Adrenal gland (tissue), 9 donors: ENCODE measurements at regions not wholly inside any gene's neighbourhood (a gene's known extent, or its start where the extent isn't known, plus 50 kb on each side); places are given as distances from the start of the nearest gene placed in this dataset.

ENCODE experiments used
- DNase-seq, 7 donors: peaks; one replicate each; pipeline ENCODE4 v3.0.0-alpha.2; 2019 to 2020
- H3K27ac ChIP-seq, 5 donors: fragments of 200-600 bp; sonication (generic) in 4 of 5; 1 replicate in 3 of 5; 2 replicates in 2 of 5; pipeline versions ENCODE4 v1.5.1 to v1.8.0; 2016 to 2020; ENCODE audit warnings: mild to moderate bottlenecking in 1 of 5
- H3K27me3 ChIP-seq: fragments of 200-600 bp; 2 replicates; pipeline ENCODE4 v1.8.0; 2021
- H3K36me3 ChIP-seq, 2 donors: fragments of 200-600 bp; replicated peaks in 1 of 2; 1 replicate in 1 of 2; 2 replicates in 1 of 2; pipeline versions ENCODE4 v1.5.1 to v1.8.0; 2018 to 2022
- H3K4me1 ChIP-seq, 2 donors: fragments of 200-600 bp; replicated peaks in 1 of 2; 1 replicate in 1 of 2; 2 replicates in 1 of 2; pipeline versions ENCODE4 v1.5.1 to v1.8.0; 2018 to 2021
- H3K4me3 ChIP-seq, 4 donors: fragments of 200-600 bp; sonication (generic) in 3 of 4; one replicate each; pipeline ENCODE4 v1.5.1; 2016 to 2018
- H3K9me3 ChIP-seq, 3 donors: fragments of 200-600 bp; sonication (generic) in 1 of 3; replicated peaks in 1 of 3; 1 replicate in 2 of 3; 2 replicates in 1 of 3; pipeline versions ENCODE4 v1.5.1 to v1.8.0; 2016 to 2021
- CTCF ChIP-seq, 6 experiments: fragments of 450-650 bp in 4 of 6; fragments of 200-600 bp in 2 of 6; sonication (generic) in 1 of 6; IDR thresholded peaks; 1 replicate in 5 of 6; 2 replicates in 1 of 6; pipeline versions ENCODE4 v1.5.1 to v1.8.0; 2016 to 2021; ENCODE audit warnings: antibody characterized with exemption in 6 of 6, mild to moderate bottlenecking in 2 of 6, moderate library complexity in 1 of 6
- POLR2A ChIP-seq, 2 donors: fragments of 450-650 bp; IDR thresholded peaks; one replicate each; pipeline ENCODE4 v1.6.1; 2017; ENCODE audit warnings: antibody characterized with exemption in 2 of 2, mild to moderate bottlenecking in 2 of 2, moderate library complexity in 1 of 2
- WGBS, 4 donors: extraction: QIAGEN DNeasy Blood & Tissue Kit in 2 of 4; methylation state at CpG; one replicate each; pipeline versions ENCODE4 v1.1.5 to v1.1.7; 2013 to 2017; 5-methylcytosine and 5-hydroxymethylcytosine counted together
- intact Hi-C, 2 donors: fragments of 100-400 bp; cut with DNase I; formaldehyde crosslinking; loops; one replicate each; pipeline versions ENCODE4 v1.14.1 to v1.15.0; 2022 to 2023
- donor health status: healthy with polysubstance abuse.
- donor health status: Bipolar disorder and iron deficiency.
- donor health status: DM: yes; HTN: yes; CAD: no.
- donor health status: DM: no; HTN: no; CAD: no.
- donor health status: DM: no; HTN: no; CAD: no.

- Histone ChIP-seq H3K9me3 (no peaks in the 10 kb centered on the region), H3K4me1 (no peaks in the 10 kb centered on the region), H3K4me3 (no peak overlapping the region), H3K27ac (no peak overlapping the region), H3K36me3 (no peaks in the 10 kb centered on the region), H3K27me3 (no peaks in the 10 kb centered on the region)
- TF ChIP-seq CTCF (IDR thresholded peaks at IDR 0.05): no peak
- no peak for TF ChIP-seq POLR2A (IDR thresholded peaks at IDR 0.05)
- intact Hi-C loops: no loop called here
- WGBS, 4 donors: 81 to 93% (median 90%) methylated on average over 6 of the region's 6 CpGs
- no peak for DNase-seq
These were observed 397.4 kb downstream of the PCNX1 start for GRCh38 chr14:71304690-71305089.

- Histone ChIP-seq H3K36me3 (no peaks in the 10 kb centered on the region), H3K27me3 (no peaks in the 10 kb centered on the region), H3K4me1 (no peaks in the 10 kb centered on the region), H3K9me3 (no peaks in the 10 kb centered on the region), H3K27ac (no peak overlapping the region), H3K4me3 (no peak overlapping the region)
- WGBS, 4 donors: 84 to 96% (median 93%) methylated on average over 1 of the region's 1 CpG
- DNase-seq: no peak
- intact Hi-C loops: no loop called here
- TF ChIP-seq POLR2A (IDR thresholded peaks at IDR 0.05) (no peak), CTCF (IDR thresholded peaks at IDR 0.05) (no peak)
These were observed 401.4 kb downstream of the PCNX1 start for GRCh38 chr14:71308671-71309070.

GRCh38 chr14:71309756-71310155, 402.5 kb downstream of the PCNX1 start:
- Histone ChIP-seq H3K27me3 (no peaks in the 10 kb centered on the region), H3K9me3 (no peaks in the 10 kb centered on the region), H3K4me3 (no peak overlapping the region), H3K36me3 (no peaks in the 10 kb centered on the region), H3K4me1 (no peaks in the 10 kb centered on the region), H3K27ac (no peak overlapping the region)
- 85 to 96% (median 93%) methylated on average over 2 of the region's 2 CpGs for WGBS, 4 donors
- TF ChIP-seq CTCF (IDR thresholded peaks at IDR 0.05) (peak in 1 of 6 experiments; percentile 16), POLR2A (IDR thresholded peaks at IDR 0.05) (no peak)
- no peak for DNase-seq
- intact Hi-C loops: loop anchor here in 1 of 2 donors (10.0 kb wide), 1 partner anchor 165 kb away; no protein-coding TSS in a partner anchor

- Histone ChIP-seq H3K4me3 (no peak overlapping the region), H3K27me3 (no peaks in the 10 kb centered on the region), H3K36me3 (no peaks in the 10 kb centered on the region), H3K4me1 (no peaks in the 10 kb centered on the region), H3K9me3 (no peaks in the 10 kb centered on the region), H3K27ac (no peak overlapping the region)
- TF ChIP-seq CTCF (IDR thresholded peaks at IDR 0.05) (no peak), POLR2A (IDR thresholded peaks at IDR 0.05) (no peak)
- 91 to 94% (median 93%) methylated on average over 10 of the region's 10 CpGs for WGBS, 4 donors
- DNase-seq: no peak
- intact Hi-C loops: loop anchor here in 1 of 2 donors (10.0 kb wide), 1 partner anchor 166 kb away; no protein-coding TSS in a partner anchor
These were observed 403.8 kb downstream of the PCNX1 start for GRCh38 chr14:71311061-71311460.
